ENCODE measurements at regions not wholly inside any gene's neighbourhood (a gene's known extent, or its start where the extent isn't known, plus 50 kb on each side); places are given as distances from the start of the nearest gene placed in this dataset.

- TF ChIP-seq CTCF (IDR thresholded peaks at IDR 0.05) (no peak), POLR2A (IDR thresholded peaks at IDR 0.05) (no peak)
Observed at GRCh38 chr12:92417373-92417772, 271.7 kb upstream of the BTG1 start.
